NCI-H1417 (cell line): ENCODE measurements at regions not wholly inside any gene's neighbourhood (a gene's known extent, or its start where the extent isn't known, plus 50 kb on each side); places are given as distances from the start of the nearest gene placed in this dataset.
"Not testable (repeated sequence)": the region's sequence is repeated elsewhere in the genome, so short reads cannot be mapped to it uniquely, and the experiment has no call there.

Experiments
- DNase-seq, 3 experiments: peaks; one replicate each; lab custom pipeline; 2025; lab: John Stamatoyannopoulos, UW

- not testable (repeated sequence) for DNase-seq
Observed at GRCh38 chr4:102210806-102211205, 134.5 kb downstream of the SLC39A8 start.

- DNase-seq: not testable (repeated sequence)
Observed at GRCh38 chr4:102204634-102205033, 140.6 kb downstream of the SLC39A8 start.

GRCh38 chr4:102196221-102196620 is 149.1 kb downstream of the SLC39A8 start:
- DNase-seq: no peak

- no peak for DNase-seq
Observed at GRCh38 chr4:102193145-102193544, 152.1 kb downstream of the SLC39A8 start.

- DNase-seq: no peak
Observed at GRCh38 chr4:102180046-102180445, 165.2 kb downstream of the SLC39A8 start.

- DNase-seq: no peak
Observed at GRCh38 chr4:102174719-102175189, 170.5 kb downstream of the SLC39A8 start.

- DNase-seq: no peak
Observed at GRCh38 chr4:102172341-102172740, 172.9 kb downstream of the SLC39A8 start.

- no peak for DNase-seq
Observed at GRCh38 chr4:102170910-102171309, 174.4 kb downstream of the SLC39A8 start.

- peak; percentile 42 to 84 (median 62) for DNase-seq
Observed at GRCh38 chr4:102169345-102169744, 175.9 kb downstream of the SLC39A8 start.

- peak in 1 of 3 experiments; percentile 17 for DNase-seq
Observed at GRCh38 chr4:102168580-102168979, 176.7 kb downstream of the SLC39A8 start.

GRCh38 chr4:102165584-102165983 is 179.7 kb downstream of the SLC39A8 start:
- DNase-seq: no peak

GRCh38 chr4:102163404-102164140 is 181.7 kb downstream of the SLC39A8 start:
- no peak for DNase-seq

GRCh38 chr4:102157984-102158383 is 187.3 kb downstream of the SLC39A8 start:
- peak; percentile 36 to 75 (median 66) for DNase-seq

GRCh38 chr4:102153391-102153790 is 191.9 kb downstream of the SLC39A8 start:
- no peak for DNase-seq

GRCh38 chr4:102151696-102152095 is 193.6 kb downstream of the SLC39A8 start:
- DNase-seq: peak in 1 of 3 experiments; percentile 33

GRCh38 chr4:102143433-102143832 is 201.8 kb downstream of the SLC39A8 start:
- no peak for DNase-seq

- DNase-seq: no peak
Observed at GRCh38 chr4:102141842-102142241, 203.4 kb downstream of the SLC39A8 start.

- peak in 1 of 3 experiments; percentile 54 for DNase-seq
Observed at GRCh38 chr4:102139932-102140331, 205.3 kb downstream of the SLC39A8 start.

- no peak for DNase-seq
Observed at GRCh38 chr4:102139132-102139573, 206.1 kb downstream of the SLC39A8 start.

- DNase-seq: no peak
Observed at GRCh38 chr4:102137217-102137616, 208.1 kb downstream of the SLC39A8 start.

- no peak for DNase-seq
Observed at GRCh38 chr4:102129810-102130209, 215.5 kb downstream of the SLC39A8 start.
